HG03280 (cell line): ENCODE measurements at regions not wholly inside any gene's neighbourhood (a gene's known extent, or its start where the extent isn't known, plus 50 kb on each side); places are given as distances from the start of the nearest gene placed in this dataset.
"Not testable (repeated sequence)": the region's sequence is repeated elsewhere in the genome, so short reads cannot be mapped to it uniquely, and the experiment has no call there.

ENCODE experiments used
- ATAC-seq: cut with Tn5 transposase; IDR thresholded peaks from one replicate; pipeline ENCODE4 v1.9.1; 2021; ENCODE audit warnings: mild to moderate bottlenecking, moderate library complexity; ENCODE audit not compliant: unreplicated experiment

GRCh38 chr16:73107371-73107770, 59.4 kb upstream of the ZFHX3 start:
- no peak for ATAC-seq

- no peak for ATAC-seq
These were observed 58.6 kb upstream of the ZFHX3 start for GRCh38 chr16:73106329-73107034.

DNA sequence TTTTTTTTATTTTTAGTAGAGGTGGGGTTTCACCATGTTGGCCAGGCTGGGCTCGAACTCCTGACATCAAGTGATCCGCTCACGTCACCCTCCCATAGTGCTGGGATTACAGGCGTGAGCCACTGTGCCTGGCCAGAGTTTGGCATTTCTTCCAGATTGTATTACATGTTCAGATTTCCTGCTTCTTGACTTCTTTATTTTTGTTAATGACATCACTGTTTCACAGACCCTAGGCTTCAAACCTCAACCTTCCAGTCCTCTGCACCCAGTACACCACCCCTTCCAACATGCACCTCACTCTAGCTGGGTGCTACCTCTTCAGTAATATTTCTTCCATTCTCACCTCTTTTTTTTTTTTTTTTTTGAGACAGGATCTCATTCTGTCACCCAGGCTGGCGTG, 53.6 kb upstream of the ZFHX3 start:
- ATAC-seq = no peak

DNA sequence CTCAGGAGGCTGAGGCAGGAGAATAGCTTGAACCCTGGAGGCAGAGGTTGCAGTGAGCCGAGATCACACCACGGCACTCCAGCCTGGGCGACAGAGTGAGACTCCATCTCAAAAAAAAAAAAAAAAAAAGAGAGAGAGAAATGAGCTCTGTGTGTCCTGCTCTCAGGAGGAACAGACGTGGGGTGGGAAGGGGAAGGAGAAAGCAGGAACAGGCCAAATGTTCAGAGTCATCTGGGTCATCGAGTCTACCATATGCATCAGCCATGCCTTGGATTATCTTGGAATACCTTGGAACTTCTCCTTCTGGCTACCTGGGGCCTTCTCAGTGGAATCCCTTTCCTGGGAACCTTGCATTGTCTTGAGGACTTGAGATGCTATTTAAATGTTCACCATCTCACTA, 51.7 kb upstream of the ZFHX3 start:
- not testable (repeated sequence) for ATAC-seq
